GM21381 (cell line): ENCODE measurements at regions not wholly inside any gene's neighbourhood (a gene's known extent, or its start where the extent isn't known, plus 50 kb on each side); places are given as distances from the start of the nearest gene placed in this dataset.

ENCODE experiments used
- ATAC-seq: cut with Tn5 transposase; IDR thresholded peaks from one replicate; pipeline ENCODE4 v1.9.1; 2021; ENCODE audit warnings: mild to moderate bottlenecking, moderate library complexity; ENCODE audit not compliant: unreplicated experiment

DNA sequence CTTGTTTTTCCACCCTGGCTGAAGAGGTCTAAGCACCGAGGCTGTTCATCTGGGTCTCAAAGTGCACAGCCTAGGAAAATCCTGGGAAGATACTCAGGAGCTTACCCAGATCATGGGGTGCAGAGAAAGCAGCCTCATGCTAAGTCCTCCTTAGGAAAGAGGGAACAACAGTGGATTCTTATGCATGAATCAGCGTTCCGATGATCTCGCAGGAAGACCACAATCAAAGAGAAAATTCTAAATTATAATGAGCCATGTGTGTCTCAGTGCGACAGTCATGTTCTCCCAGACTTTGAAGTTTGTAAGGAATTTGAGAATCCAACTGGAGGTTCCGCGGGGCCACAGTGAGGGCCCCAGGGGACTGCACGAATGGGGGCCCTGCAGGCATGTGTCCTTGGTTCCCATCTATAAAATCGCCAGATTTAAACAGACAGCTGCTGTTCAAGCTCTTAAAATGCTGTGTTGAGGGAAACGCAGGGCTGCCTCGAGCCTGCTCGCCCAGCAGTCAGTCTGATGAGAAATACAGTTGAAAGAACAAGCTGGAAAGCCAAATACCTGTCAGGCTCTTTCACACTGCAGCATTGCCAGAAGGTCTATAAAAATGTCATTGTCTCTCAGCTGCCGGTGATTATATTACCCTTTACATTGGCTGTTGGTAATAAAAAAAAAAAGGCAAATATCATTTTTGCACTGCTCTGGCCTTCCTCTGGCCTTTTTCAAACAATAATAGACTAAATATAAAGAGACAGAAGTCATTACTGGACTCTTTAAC lies 152.1 kb downstream of the PMP22 start:
- ATAC-seq = no peak

DNA sequence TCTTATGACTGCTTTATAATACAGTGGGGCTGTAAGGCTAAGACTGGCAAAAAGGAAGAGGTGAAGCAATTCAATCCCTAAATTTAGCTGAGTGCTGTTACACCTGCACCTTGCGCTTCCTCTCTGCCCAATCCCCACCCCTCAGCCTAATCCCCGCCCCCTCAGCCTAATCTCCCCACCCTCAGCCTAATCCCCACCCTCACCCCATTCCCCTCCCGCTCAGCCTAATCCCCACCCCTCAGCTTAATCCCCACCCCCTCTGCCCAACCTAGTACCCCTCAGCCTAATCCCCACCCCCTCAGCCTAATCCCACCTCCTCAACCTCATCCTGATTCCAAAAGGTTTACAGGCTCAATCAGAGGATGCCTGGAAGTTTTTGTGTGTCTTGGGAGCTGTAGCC lies 155.5 kb downstream of the PMP22 start:
- ATAC-seq = no peak

DNA sequence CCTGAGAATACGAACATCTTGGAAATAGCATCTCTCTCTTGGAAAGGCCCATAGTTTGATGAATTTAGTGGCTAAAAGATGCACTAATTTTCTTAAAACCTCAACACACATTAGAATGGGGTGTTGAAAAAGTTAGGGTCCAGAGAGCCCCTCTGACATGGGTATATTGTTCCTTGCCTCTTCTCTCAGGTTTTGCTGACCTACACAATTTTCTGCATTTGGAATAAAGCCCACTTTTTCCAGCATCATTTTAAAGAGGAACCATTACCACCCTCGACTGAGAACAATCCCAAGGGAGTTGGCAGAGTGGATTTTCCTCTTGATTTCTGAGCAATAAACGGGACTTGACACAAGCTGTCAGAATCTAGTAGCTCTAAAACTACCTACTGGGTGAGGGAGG lies 156.1 kb downstream of the PMP22 start:
- no peak for ATAC-seq

DNA sequence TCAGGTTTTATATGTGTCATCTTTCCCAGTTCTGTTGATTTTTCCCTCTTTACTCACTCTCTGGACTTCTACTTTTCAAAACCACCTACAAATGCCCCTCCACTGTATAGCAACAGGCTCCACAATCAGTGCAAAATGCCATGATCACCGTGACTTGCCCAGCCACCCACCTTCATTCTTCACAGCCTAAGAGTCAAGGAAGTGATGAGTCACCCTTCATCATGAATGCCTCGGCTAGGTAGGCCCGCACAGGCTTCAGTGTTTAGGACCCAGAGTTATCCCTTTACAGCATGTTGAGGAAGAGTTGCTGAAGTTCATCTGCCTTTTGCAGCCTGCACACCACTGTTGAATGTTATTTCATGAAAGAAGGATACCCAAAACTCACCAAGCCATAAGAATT lies 158.6 kb downstream of the PMP22 start:
- ATAC-seq = no peak

DNA sequence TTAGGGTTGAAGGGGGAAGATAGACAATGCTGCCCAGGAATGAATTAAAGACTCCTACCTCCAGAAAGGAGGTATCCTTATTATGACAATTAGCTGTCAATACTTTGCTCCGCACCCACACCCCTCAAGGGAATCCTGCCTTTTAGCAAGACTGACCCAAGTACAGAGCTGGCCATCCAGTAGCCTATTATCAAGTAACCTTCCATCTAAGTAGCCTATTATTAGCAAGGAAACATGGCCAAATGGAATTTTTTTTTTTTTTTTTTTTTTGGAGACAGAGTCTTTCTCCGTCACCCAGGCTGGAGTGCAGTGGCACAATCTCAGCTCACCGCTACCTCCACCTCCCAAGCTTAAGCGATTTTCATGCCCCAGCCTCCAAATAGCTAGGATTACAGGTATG lies 161.3 kb downstream of the PMP22 start:
- ATAC-seq = no peak

DNA sequence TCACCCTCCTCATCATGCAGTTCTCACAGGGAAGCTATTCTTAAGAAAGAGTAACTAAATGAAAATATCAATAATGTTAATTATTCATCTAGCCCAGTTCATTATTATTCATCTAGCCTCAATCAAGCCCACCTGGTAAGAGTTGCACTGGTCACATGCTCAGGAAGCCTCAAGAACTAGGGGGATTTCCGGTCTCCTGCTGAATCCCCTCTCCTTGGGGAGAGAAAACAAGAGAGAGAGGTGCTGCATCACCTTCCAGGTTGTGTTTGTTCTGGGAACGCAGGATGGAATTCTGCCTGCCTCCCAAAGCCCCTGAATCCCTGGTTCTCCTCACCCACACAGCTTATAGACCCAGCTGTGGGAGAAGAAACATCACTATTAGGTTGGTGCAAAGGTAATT lies 164.0 kb downstream of the PMP22 start:
- no peak for ATAC-seq

DNA sequence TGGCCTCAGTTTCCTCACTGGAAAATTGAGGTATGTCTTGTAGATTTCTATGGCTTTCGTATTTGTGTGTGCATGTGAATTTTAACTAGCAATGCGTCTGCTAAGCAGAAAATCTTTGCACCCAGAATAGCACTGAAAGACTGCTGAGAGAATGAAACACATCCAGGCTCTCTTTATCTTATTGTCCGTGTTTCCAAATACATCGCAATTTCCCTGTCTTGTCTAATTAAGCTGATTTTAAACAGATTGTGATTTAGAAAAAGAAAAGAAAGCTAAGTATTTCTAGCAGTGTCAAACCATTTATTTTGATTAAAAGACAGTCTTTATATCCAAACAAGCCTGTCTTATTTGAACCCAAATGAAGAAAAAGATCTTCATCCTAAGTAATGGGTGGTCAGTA lies 168.6 kb downstream of the PMP22 start:
- no peak for ATAC-seq

DNA sequence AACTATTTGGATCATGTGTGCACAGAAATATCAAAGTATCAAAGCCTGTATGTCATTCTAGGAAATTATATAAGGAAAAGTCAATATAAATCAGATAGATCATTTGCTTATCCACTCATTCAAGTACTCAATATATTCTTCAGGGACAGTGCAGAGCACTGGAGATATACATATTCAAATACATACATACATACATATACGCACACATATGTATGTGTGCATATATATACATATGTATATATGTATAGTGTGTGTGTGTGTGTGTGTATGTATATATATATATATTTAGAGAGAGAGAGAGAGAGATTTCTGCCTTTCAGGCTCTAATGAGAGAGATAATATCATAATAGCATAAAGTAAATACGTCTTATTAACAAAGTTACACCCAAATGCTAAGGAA lies 169.2 kb downstream of the PMP22 start:
- ATAC-seq = no peak

DNA sequence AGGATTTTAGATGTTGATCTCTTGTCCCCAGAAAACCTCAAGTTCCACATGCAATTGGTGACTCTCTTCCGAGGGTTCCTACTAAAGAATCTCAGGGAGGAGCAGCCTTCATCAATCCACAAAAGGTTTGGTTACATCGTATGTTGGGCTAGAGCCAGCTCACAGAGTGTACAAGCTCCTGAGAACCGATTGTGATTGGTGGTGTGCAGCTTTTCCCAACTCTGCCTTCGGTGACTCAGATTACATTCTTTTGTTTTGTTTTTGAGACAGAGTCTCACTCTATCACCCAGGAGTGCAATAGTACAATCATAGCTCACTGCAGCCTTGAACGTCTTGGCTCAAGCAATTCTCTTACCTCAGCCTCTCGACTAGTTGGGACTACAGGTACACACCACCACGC lies 172.4 kb downstream of the PMP22 start:
- ATAC-seq = no peak

DNA sequence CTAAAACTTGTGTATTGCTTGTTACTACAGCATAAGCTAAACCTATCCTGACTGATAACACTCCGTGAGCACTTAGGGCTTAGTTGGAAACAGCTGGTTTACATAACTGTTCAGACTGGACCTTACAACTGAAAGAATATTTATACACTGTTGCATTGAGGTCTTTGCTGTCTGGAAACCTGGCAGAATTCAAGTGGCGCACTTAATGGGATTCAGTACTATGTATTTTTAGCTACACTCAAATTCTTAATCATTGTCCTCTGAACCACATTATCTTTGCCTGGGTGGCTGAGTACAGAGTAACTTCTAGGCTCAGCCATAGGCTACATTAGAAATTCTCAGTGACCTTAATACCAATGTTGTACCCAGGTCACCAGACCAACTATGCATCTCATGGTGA lies 172.9 kb downstream of the PMP22 start:
- ATAC-seq = no peak

DNA sequence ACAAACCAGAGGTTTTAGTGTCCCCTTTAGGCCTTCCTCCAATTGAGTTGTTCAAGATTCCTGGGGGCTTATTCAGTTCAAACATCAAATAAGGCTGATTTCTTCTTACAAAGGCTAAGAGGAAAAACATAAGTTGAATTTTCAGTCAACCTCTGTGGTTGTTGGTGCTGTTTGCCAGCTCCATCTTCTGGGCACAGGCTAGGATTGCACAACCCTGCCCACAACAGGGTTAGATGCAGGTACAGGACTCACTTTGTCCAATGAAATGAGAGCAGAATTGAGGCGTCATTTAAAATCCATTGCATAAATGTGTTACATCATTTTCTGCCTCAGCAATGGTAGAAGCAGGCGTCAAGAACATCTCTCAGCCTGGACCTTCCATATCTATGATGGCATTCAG lies 173.3 kb downstream of the PMP22 start:
- ATAC-seq = no peak

DNA sequence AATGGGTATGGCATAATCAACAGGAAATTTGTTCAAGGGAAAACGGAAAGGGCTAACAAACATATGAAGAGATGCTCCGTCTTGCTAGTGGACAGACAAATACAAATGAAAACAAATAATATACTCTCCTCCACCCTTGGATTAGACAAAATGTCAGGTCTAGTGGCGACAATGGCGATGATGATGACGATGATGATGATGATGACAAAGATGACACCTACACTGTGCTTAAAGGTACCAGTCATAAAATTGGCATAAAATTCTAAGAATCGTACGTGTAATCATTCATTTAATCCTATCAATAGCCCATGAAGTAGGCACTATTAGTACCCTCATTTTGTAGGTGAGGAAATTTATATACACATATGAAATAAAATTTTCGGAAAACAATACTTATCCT lies 174.6 kb downstream of the PMP22 start:
- ATAC-seq = no peak

DNA sequence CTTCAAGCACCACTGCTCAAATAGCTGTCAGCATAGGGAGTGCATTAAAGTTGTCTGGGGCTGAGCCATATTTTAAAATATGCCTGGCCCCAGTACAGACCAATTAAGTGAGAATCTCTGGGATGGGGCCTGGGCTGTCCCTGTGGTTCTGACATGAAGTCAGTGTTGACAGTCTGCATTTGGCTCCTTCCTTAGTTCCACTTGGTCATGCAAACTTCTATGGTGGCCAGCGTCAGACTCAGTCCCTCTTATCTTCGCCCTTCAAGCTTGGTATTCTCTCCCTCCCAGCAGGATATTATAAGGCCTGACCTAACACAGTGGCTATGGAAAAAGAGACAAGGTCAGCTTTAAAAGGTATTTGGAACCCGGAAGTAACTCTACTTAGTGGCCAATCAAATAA lies 177.2 kb downstream of the PMP22 start:
- no peak for ATAC-seq

DNA sequence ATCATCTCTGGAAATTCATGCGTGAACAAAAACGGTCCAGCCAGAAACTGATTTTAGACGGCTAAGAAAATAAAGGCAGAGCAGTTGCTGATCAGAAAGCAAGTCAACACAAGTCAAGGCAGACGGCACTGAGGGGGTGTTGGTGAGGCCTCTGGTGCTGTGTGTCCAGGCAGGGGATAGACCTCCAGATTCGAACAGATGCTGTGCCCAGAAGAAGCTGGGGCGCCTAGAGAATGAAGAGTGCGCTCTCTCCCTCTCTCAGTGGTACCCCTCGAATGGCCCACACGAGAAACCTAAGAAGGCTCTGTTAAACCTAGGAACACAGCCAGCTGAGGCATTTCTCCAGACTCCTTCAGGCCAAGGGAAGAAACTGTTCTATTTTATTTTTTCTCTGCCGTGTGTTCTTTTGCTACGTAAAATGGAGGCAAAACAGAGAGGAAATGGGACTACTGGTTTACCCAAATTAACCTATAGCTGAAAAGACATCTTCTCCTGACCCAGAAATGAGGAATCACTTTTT lies 178.3 kb downstream of the PMP22 start:
- ATAC-seq = no peak

DNA sequence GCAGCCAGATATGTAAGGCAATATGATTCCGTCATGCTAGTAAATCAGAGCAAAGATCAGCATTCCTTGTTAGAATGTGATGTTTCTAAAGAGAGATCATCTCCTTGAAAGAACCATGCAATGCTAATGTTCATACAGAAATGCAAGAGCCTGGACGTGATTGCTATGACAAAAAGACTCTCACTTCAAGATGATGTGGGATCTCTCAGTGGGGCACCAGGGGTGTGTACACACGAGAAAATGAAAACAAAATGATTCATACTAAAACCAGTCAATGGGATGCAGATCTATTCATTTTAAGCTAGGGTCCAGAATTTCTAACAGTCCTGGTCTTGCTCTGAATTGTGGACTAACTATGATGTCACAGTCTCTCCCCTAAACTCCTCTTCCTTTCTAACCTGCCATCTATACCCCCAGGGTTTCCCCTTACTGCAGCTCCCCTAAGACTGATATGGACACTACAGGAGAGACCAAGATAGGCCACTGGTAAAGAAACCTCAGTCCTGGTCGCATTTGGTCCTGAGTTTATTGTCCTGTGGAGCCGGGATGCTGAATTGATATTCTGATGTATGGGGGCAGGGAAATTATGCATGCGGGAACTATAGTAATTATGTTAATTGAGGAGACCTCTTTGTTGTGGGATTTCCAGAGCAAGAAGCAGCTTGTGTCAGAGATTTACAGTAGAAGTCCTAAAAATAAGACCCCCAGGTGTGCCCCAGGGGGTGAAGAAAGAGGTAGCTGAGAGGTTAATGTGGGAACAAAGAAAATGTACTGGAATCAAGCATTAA lies 179.0 kb downstream of the PMP22 start:
- no peak for ATAC-seq

DNA sequence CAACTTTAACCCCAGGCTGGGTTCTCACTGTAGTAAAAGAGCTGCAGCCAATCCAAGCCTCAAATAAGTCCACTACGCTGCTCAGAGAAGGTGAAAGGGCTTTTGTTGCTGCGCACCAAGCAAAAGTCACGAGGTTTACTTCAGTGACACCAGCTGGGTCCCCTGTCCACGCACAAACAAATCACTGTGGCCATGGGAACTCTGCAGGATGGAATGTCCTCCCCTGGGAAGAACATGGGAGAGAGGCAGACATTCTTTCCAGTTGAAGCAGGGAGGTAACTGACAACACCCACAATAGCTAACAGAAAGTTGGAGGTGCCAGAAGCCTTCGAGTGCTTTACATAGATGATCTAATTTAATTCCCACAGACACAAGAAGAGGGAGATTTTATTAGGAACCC lies 181.9 kb downstream of the PMP22 start:
- ATAC-seq = no peak

DNA sequence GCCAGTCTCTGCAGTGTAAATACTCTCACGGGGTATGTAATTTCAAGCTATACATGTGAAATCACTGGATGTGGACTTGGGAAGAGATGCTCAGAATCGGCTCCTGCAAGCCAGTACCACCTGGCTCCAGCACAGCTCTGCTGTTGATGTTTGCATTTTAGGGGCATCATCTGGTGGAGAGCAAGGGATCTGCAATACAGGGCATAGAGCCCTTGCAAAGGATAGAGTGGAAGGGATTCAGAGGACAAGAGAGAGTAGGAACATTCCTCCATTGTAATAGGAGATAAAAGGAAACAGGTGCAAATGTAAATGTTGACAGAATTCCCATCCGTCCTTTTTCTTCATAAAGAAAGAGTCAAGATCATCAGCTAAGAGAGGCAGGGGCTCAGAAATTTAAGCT lies 184.1 kb downstream of the PMP22 start:
- no peak for ATAC-seq

DNA sequence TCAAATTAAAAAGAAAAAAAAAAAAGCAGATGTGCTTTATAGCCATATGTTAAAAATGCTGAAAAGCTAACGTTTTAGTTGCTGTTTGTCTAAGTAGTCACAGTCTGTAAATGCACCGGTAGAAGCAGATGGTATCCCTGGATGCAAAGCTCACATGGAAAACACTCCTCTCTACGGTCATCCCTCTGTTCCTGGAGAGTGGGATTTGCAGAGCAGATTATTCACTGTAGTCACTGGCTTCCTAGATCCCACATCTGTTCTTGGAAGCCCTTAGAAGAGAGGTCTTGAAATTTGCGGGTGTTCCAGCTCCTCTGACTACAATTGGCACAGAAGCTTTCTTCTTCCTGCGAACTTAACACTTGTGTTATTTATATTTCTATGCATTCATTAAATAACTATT lies 186.6 kb downstream of the PMP22 start:
- ATAC-seq = no peak

DNA sequence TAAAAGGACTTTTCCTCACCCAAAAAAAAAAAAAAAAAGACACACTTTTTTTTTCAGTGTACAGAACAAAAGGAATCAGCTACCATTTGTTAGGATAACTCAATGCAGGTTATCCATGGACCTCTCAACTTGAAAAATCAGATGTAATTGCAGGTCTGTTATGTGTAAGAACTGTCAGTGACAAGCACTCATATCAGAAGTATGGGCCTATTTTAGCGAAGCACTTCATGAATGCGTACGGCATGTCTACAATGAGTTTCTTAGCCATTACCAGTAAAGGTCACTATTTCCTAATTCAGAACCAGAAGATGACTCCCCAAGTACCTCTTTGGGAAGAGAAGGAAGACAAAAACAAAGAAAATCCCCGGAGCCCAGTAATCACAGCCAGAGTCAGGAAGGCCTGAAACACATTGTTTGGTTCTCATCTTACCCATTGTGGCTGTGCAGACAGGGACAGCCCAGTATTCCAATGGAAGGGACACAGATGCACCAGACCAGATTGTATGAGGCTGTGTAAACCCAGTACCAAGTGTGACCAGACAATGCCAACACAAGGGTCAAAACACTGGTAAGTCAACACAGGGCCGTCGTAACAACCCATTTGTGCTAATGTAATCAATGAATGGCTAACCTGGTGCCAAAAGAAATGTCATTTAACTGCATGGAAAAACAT lies 188.0 kb downstream of the PMP22 start:
- ATAC-seq = no peak

DNA sequence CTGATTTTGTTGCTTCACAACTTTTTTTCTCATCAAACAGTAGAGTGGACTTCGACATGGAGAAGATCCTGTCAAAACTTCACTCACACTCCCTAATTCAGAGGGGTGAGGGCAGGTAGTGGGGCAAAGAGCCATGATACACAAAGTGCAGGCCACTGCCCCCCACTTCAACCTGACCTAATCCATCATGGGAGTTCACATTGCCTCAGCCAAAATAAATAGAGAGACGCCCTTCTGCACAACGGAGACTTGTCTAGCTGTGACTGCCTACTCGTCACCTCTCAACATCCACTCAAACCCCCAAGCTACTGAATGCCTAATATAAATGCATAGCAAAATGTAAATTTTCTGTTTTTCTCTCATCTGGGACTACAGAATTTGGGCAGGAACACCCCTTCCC lies 213.2 kb downstream of the PMP22 start:
- no peak for ATAC-seq

DNA sequence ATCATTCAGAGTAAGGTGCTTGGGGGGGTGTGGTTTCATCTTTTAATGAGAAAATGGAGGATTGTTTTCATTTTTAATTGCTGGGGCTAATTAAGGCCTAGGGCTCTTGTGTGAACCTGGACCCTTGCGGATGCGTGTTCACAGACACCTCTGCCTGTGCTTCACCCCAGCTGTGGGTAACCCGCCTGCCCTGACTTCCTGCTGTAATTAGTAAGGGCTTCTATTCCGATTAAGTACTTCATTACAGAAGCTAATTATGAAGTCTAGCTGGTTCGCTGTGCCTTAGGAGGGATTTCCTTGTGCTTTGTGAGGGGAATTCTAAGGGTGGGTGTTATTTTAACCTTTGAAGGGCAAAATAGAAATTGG lies 215.3 kb downstream of the PMP22 start:
- ATAC-seq = no peak
